GM21529 (cell line): ENCODE measurements at regions not wholly inside any gene's neighbourhood (a gene's known extent, or its start where the extent isn't known, plus 50 kb on each side); places are given as distances from the start of the nearest gene placed in this dataset.
"Not testable (repeated sequence)": the region's sequence is repeated elsewhere in the genome, so short reads cannot be mapped to it uniquely, and the experiment has no call there.

Experiments used
- ATAC-seq: cut with Tn5 transposase; IDR thresholded peaks from one replicate; pipeline ENCODE4 v1.9.1; 2021; ENCODE audit not compliant: unreplicated experiment

DNA sequence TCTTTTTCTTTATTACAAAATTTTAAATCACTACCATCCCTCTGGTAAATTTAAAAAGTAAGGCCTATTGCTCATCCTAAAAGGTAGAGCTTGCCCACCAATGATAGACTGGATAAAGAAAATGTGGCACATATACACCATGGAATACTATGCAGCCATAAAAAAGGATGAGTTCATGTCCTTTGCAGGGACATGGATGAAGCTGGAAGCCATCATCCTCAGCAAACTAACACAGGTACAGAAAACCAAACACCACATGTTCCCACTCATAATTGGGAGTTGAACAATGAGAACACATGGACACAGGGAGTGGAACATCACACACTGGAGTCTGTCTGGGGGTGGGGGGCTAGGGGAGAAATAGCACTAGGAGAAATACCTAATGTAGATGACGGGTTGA is 155.2 kb upstream of the NOCT start:
- not testable (repeated sequence) for ATAC-seq

- ATAC-seq: no peak
These were observed 156.3 kb upstream of the NOCT start for GRCh38 chr4:138859254-138859653.

DNA sequence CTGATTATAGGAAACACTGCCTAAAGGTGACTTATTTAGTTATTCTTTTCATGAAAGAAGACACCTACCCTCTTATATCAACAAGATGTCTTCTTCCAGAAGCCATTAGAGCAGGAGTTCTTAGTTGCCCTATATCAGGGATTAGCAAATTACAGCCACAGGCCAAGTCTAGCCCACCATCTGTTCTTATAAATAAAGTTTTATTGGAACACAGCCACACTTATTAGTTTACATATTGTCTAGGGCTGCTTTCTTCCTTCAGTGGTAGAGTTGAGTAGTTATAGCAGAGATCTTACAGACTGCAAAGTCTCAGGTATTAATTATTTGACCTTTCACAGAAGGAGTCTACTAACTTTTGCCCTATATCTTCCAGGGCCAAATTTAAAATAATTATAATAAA is 157.2 kb upstream of the NOCT start:
- ATAC-seq: no peak

GRCh38 chr4:138857416-138857815 is 158.2 kb upstream of the NOCT start:
- ATAC-seq: no peak

DNA sequence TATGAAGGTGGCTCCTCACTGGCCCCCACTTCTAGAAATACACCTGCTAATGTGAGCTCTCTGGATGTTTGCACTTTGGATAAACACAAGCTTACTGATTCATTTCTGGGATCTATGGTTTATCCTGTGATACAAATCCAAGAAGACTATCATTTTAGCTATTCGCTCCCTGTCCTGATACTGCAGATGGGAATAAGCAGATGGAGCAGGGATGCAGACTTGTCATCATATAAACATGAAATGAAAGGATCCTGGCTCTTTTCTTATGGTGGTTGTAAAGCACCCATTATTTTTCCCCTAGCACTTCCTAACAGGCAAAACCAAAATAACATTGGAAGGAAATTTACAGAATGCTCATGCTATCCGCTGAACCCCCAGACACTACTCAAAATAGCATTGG is 162.9 kb upstream of the NOCT start:
- ATAC-seq: no peak

DNA sequence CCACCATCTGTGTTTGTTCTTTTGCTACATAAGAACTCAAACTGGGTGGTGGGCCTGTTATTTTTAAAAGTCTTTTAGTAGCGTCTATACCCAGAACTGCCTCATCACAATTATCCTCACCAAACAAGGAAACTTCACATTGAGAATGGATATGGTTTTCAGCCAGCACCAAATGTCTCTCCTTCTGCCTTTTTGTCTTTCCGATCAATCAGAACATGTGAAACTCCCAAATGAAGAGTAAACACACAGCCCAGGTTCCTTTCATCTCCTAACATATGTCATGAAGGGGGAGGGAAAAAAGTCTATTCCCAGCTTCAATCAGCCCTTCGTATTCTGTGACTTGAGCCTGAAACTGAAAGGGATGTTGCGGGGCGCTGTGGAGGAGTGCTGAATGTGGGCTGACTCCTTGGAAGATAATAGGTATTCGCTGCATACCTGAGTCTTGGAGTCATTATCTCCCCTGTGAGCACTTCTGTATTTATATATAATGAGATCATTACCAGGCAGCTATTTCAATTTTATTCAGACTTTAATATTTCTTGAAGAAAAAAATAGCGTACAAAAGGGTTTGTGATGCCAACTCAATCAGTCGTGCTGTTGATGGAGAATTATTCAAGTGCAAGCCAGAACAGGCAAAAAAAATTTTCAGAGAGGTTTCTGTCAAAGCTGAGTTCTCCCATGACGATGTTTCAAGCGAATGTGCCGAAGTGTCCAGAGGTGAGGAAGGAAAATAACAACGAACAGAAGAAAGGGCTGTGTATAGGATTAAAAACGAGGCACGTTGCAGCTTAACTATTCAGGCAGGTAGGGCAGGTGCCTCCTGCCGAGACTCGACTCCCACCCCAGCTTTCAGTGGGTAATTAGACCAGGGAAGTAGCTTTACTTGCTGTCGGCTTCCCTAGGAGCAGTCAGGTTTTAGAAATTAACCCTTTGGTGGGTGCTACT is 163.9 kb upstream of the NOCT start:
- ATAC-seq: no peak

- no peak for ATAC-seq
These were observed 169.9 kb upstream of the NOCT start for GRCh38 chr4:138845664-138846063.

- no peak for ATAC-seq
These were observed 170.5 kb upstream of the NOCT start for GRCh38 chr4:138845054-138845453.

DNA sequence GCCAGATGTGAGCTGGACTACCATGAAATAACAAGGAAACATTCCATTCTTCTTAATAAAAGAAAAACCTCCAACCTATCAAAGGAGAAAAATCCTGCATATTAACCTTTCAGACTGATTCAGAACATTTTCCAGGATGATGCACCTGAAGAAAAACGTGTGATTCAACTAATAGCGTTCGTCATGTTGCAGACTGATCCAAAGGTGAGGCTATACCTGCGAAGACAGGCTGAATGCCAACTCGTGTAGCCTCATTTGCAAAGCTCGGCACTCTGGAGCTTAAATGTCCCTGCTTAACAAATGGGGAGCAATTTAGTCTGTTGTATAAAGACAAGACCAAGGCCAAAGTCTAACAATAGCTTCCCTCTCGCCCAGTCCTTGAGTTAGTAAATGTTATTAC is 172.0 kb upstream of the NOCT start:
- ATAC-seq: no peak

- ATAC-seq: no peak
These were observed 174.2 kb upstream of the NOCT start for GRCh38 chr4:138841343-138841742.

- no peak for ATAC-seq
These were observed 177.3 kb upstream of the NOCT start for GRCh38 chr4:138838251-138838650.

DNA sequence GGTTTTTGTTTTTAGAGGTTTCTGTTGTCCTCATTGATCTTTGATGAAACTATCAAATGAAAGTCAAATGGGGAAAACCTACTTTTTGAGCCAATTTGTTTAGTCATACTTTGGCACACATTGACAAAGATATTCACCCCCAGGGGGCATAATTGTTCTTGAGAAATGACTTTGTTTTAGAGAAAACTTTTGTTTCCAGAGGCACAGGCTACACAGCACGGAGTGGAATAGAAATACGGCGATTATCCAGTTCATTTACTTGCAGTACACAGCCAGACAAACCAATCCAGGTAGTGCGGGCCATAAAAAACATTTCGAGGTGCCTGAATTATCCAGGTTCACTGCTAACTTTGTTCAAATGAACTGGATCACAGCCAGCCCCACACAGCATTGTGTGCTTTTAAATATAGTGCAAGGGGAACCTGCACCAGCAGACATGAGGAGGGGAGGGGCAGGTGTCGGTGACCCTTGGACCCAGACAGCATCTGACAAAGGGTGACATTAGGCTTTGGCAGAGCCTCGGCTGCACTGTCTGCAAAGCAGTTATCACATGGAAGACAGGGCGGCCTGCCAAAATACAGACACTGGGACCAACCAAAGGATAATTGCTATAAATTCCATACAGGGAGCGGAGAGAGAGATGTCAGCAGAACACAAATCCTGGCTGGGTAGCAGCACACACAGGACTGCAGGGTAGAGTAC is 179.6 kb upstream of the NOCT start:
- no peak for ATAC-seq

DNA sequence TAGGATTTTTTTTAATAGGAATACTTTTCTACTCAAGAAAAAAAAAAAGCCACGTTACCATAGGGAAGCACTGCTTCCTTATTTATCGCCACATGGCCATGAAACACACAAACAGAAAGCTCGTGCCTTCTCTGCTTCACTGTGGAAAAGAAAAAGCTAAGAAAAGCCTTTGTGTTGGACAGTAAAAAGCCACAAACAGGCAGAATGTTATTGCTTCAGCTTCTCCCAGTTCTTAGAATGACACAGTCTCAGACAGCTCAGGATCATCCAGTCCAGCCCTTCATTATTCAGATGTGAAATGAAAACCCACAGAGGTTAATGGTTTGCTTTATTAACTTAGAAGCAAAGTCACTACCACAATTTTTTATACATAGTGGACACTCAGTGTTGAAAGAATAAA is 181.6 kb upstream of the NOCT start:
- ATAC-seq: peak; percentile 51

DNA sequence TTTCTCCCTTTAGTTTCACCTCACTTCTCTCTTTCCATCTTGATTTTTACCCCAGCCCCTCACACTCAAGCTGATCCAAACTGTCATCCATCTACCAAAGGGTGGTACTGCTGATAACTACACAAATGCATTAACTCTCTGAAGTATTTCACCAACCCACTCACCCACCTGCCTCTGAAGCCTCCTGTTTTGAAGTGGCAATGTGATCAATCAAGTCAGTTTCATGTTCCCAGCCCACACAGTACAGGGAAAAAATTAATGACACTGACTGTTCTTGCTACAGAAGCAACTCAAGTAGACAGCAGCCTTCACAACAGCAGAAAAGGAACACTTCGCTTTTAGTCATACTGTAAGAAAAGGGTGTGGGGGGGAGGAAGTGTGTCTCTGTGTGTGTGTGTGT is 183.0 kb upstream of the NOCT start:
- no peak for ATAC-seq

GRCh38 chr4:138831948-138832347 is 183.6 kb upstream of the NOCT start:
- ATAC-seq: no peak

- no peak for ATAC-seq
These were observed 186.7 kb upstream of the NOCT start for GRCh38 chr4:138828926-138829325.

- ATAC-seq: no peak
These were observed 188.8 kb upstream of the NOCT start for GRCh38 chr4:138826754-138827153.

GRCh38 chr4:138826322-138826721 is 189.3 kb upstream of the NOCT start:
- ATAC-seq: no peak

DNA sequence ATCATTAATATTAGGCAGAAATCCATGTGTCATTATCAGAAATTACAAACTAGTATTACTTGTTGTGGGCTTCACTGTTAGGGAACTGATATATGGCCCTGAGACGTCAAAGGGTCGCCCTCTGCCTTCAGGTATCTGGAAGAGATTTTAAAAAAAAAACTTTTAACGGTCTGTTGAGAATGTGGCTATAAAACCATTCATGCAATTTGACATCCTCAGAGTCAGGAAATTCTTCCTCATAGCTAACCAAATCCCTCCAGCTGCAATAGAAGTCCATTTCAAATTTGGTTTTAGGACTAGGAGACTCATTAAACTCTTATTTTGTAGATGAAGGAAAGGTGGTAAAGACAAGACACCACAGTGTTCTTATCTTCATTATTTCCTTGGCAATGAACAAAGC is 194.2 kb upstream of the NOCT start:
- no peak for ATAC-seq

DNA sequence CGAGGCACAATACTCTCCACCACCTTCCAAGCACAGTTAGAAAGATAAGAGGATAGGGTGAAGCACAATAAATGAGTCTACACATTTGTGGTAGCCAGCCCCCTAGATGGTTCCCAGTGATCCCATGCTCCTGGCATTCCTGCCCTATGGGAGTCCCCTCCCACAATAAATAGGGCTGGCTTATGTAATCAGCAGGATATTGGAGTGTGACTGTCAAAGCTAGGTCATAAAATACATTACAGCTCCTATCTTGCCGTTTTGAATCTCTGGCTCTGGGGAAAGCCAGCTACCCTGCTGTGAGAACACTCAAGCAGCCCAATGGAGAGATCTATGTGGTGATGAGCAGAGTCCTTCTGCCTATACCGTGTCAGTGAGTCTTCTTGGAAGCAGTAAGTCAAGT is 198.7 kb upstream of the NOCT start:
- ATAC-seq: no peak

DNA sequence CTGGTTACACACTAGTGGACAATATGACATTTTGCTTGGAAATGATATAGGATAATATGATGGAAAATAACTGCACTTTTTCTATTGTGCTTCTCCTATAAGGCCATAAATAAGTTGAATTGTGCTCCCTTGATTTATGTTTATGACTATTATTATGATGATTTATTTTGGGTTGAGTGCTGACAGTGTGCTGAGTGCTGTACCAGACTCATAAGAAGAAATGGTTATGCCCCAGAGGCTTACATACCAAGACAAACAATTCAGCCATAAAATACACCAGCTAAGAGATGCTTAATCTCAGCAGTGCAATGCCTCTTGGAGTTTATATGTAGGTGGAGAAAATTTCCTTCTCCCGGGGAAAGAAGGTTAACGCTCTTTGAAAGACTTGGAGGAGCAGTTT is 199.8 kb upstream of the NOCT start:
- no peak for ATAC-seq

DNA sequence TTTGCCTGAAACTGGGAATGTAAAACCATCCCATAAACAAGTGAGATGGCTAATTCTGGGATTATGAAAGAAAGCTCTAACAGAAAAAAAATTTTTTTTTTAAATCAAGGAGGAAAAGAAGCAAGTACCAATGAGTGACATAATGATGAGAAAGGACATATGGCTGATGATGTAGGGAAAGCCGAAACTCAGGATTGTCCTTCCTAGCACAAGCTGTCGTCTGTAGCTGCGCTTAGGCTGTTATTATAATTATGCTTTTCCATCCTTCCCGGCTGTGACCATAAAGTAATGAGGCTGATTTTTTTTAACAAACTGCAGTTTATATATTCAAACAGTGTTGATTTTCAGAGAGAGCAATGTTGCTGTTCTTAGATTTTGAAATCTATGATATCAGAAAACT is 209.8 kb upstream of the NOCT start:
- no peak for ATAC-seq
